ENCODE measurements at regions not wholly inside any gene's neighbourhood (a gene's known extent, or its start where the extent isn't known, plus 50 kb on each side); places are given as distances from the start of the nearest gene placed in this dataset.

- Histone ChIP-seq H3K27ac (replicated peaks) (no peak overlapping the region), H3K4me3 (replicated peaks; ENCODE audit: insufficient read depth, low read length) (no peak overlapping the region), H3K27me3 (ENCODE audit: insufficient read depth, poor library complexity, severe bottlenecking) (no peaks in the 10 kb centered on the region)
- DNase-seq (ENCODE audit: low read depth in 1 of 2, low spot score in 1 of 2), result no peak
- no peak for TF ChIP-seq SPI1 (IDR thresholded peaks at IDR 0.05; ENCODE audit: borderline replicate concordance, low read depth)
- no peak for TF ChIP-seq REST (IDR thresholded peaks at IDR 0.05; ENCODE audit: insufficient replicate concordance, low read depth)
- TF ChIP-seq POLR2AphosphoS5 (IDR thresholded peaks at IDR 0.05; ENCODE audit: low read depth), result no peak
- TF ChIP-seq GABPA (IDR thresholded peaks at IDR 0.05; ENCODE audit: low read depth), result no peak
- no peak for TF ChIP-seq CTCF (IDR thresholded peaks at IDR 0.05; ENCODE audit: insufficient read depth, low read length)
These were observed 151.8 kb upstream of the RASA1 start for GRCh38 chr5:87115839-87116364.

GRCh38 chr5:87116825-87117512, 150.7 kb upstream of the RASA1 start:
- no peak for DNase-seq (ENCODE audit: low read depth in 1 of 2, low spot score in 1 of 2)

More at GRCh38 chr5:87116825-87117512, 150.7 kb upstream of the RASA1 start:
- Histone ChIP-seq H3K4me3 (replicated peaks; ENCODE audit: insufficient read depth, low read length) (no peak overlapping the region), H3K27me3 (ENCODE audit: insufficient read depth, poor library complexity, severe bottlenecking) (no peaks in the 10 kb centered on the region), H3K27ac (replicated peaks) (no peak overlapping the region)
- TF ChIP-seq REST (IDR thresholded peaks at IDR 0.05; ENCODE audit: insufficient replicate concordance, low read depth) (no peak), GABPA (IDR thresholded peaks at IDR 0.05; ENCODE audit: low read depth) (no peak), CTCF (IDR thresholded peaks at IDR 0.05; ENCODE audit: insufficient read depth, low read length) (no peak)

Data from HL-60 (cell line).